IMR-90 (cell line): ENCODE measurements at regions not wholly inside any gene's neighbourhood (a gene's known extent, or its start where the extent isn't known, plus 50 kb on each side); places are given as distances from the start of the nearest gene placed in this dataset.
A peak's percentile ranks its signal among the peaks of the same experiment; 100 is the strongest.

Experiments used
- ATAC-seq: fragments of 200-7000 bp; cut with Tn5 transposase; 2 replicates; pipeline ENCODE4 v1.9.1; 2020; ENCODE audit warnings: low read depth, mild to moderate bottlenecking, moderate library complexity
- BruUV-seq: library from RNA; stranded (reverse); fragments of 400-500 nt; replicated peaks from 2 replicates; lab custom pipeline; 2021; lab: Mats Ljungman, UMichigan
- CTCF ChIA-PET: fragments of 300-600 bp; formaldehyde crosslinking; extraction: SDS; loops from one replicate; lab custom pipeline; 2021; ENCODE audit warnings: antibody characterized with exemption; lab: Yijun Ruan, JAX
- POLR2A ChIA-PET: fragments of 300-600 bp; sonication (Branson Sonifier 250); formaldehyde crosslinking; loops from one replicate; lab custom pipeline; 2022; ENCODE audit warnings: antibody characterized with exemption; ENCODE audit not compliant: unreplicated experiment; lab: Charles Lee
- DNase-seq: peaks from one replicate; pipeline ENCODE4 v3.0.0; 2013
- H2AFZ ChIP-seq: replicated peaks from 2 replicates; pipeline ENCODE3; 2013; ENCODE audit warnings: low read length, mild to moderate bottlenecking; ENCODE audit not compliant: poor library complexity
- H2AK5ac ChIP-seq: 2 replicates; pipeline ENCODE4 v1.6.1; 2013; ENCODE audit warnings: low read depth, low read length, inconsistent platforms
- H2AK9ac ChIP-seq: replicated peaks from 2 replicates; pipeline ENCODE3; 2013; ENCODE audit warnings: mild to moderate bottlenecking, low read depth, low read length, moderate library complexity; ENCODE audit not compliant: poor library complexity
- H2BK120ac ChIP-seq: 2 replicates; pipeline ENCODE4 v1.6.1; 2013; ENCODE audit warnings: low read depth, low read length, inconsistent platforms
- H2BK15ac ChIP-seq: 3 replicates; pipeline ENCODE4 v1.6.1; 2013; ENCODE audit warnings: low read depth, low read length, inconsistent platforms
- H2BK20ac ChIP-seq: 2 replicates; pipeline ENCODE4 v1.6.1; 2013; ENCODE audit warnings: low read depth, mild to moderate bottlenecking, inconsistent platforms, low read length, moderate library complexity
- H2BK5ac ChIP-seq: 2 replicates; pipeline ENCODE4 v1.6.1; 2013; ENCODE audit warnings: mild to moderate bottlenecking, low read depth, low read length, inconsistent platforms; ENCODE audit not compliant: poor library complexity, severe bottlenecking
- H3K14ac ChIP-seq: replicated peaks from 2 replicates; pipeline ENCODE4 v1.6.1; 2013; ENCODE audit warnings: low read depth, low read length, inconsistent platforms
- H3K18ac ChIP-seq: 2 replicates; pipeline ENCODE4 v1.6.1; 2013; ENCODE audit warnings: low read depth, low read length, control low read depth
- H3K23ac ChIP-seq: 2 replicates; pipeline ENCODE4 v1.6.1; 2013; ENCODE audit warnings: low read depth, low read length, inconsistent platforms
- H3K27ac ChIP-seq: 2 replicates; pipeline ENCODE4 v1.5.1; 2013; ENCODE audit warnings: mild to moderate bottlenecking, control low read depth, low read length; ENCODE audit not compliant: insufficient read depth
- H3K27me3 ChIP-seq: 2 replicates; pipeline ENCODE4 v1.6.1; 2013; ENCODE audit warnings: low read length; ENCODE audit not compliant: control insufficient read depth, insufficient read depth
- H3K36me3 ChIP-seq: 2 replicates; pipeline ENCODE4 v1.6.1; 2013; ENCODE audit warnings: low read length, mixed read lengths; ENCODE audit not compliant: control insufficient read depth, insufficient read depth
- H3K4ac ChIP-seq: 2 replicates; pipeline ENCODE4 v1.6.1; 2013; ENCODE audit warnings: low read depth, low read length, inconsistent platforms
- H3K4me1 ChIP-seq: 2 replicates; pipeline ENCODE4 v1.6.1; 2013; ENCODE audit warnings: low read length, mixed read lengths; ENCODE audit not compliant: control insufficient read depth, insufficient read depth
- H3K4me2 ChIP-seq: 2 replicates; pipeline ENCODE4 v1.6.1; 2013; ENCODE audit warnings: low read depth, mild to moderate bottlenecking, control low read depth, low read length, moderate library complexity
- H3K4me3 ChIP-seq: 2 replicates; pipeline ENCODE4 v1.5.1; 2013; ENCODE audit warnings: low read depth, mild to moderate bottlenecking, control low read depth, low read length, moderate library complexity; ENCODE audit not compliant: insufficient read depth
- H3K56ac ChIP-seq: 2 replicates; pipeline ENCODE4 v1.6.1; 2013; ENCODE audit warnings: low read length, inconsistent platforms; ENCODE audit not compliant: insufficient read depth; ENCODE audit errors: extremely low read depth
- H3K79me1 ChIP-seq, 2 experiments: 2 replicates each; pipeline ENCODE4 v1.6.1; 2013; ENCODE audit warnings: low read length in 2 of 2, inconsistent platforms in 1 of 2, low read depth in 1 of 2
- H3K9ac ChIP-seq: 2 replicates; pipeline ENCODE4 v1.6.1; 2013; ENCODE audit warnings: low read depth, low read length, control low read depth
- H3K9me1 ChIP-seq: 2 replicates; pipeline ENCODE4 v1.6.1; 2013; ENCODE audit warnings: low read length, inconsistent platforms; ENCODE audit not compliant: insufficient read depth
- H3K9me3 ChIP-seq: 2 replicates; pipeline ENCODE4 v1.6.1; 2013; ENCODE audit warnings: low read length; ENCODE audit not compliant: control insufficient read depth, insufficient read depth
- H4K20me1 ChIP-seq: 2 replicates; pipeline ENCODE4 v1.6.1; 2013; ENCODE audit warnings: low read length, inconsistent platforms; ENCODE audit not compliant: insufficient read depth
- H4K5ac ChIP-seq: 2 replicates; pipeline ENCODE4 v1.6.1; 2013; ENCODE audit warnings: mild to moderate bottlenecking, low read depth, low read length, control low read depth
- H4K8ac ChIP-seq, 2 experiments: 2 replicates each; pipeline ENCODE4 v1.6.1; 2013; ENCODE audit warnings: low read depth in 2 of 2, low read length in 2 of 2, control low read depth in 1 of 2, inconsistent platforms in 1 of 2
- H4K91ac ChIP-seq: 2 replicates; pipeline ENCODE4 v1.6.1; 2013; ENCODE audit warnings: low read depth, low read length, inconsistent platforms; ENCODE audit not compliant: insufficient read depth
- MAFK ChIP-seq: IDR thresholded peaks from 2 replicates; pipeline ENCODE4 v1.6.1; 2012; ENCODE audit warnings: low read depth, low read length, improper control_type of control experiment
- MAZ ChIP-seq: IDR thresholded peaks from 2 replicates; pipeline ENCODE4 v1.6.1; 2012; ENCODE audit warnings: low read depth, mild to moderate bottlenecking, low read length, improper control_type of control experiment, moderate library complexity, borderline replicate concordance
- MXI1 ChIP-seq: IDR thresholded peaks from 2 replicates; pipeline ENCODE4 v1.6.1; 2012; ENCODE audit warnings: low read depth, mild to moderate bottlenecking, low read length, moderate library complexity, borderline replicate concordance
- POLR2A ChIP-seq: IDR thresholded peaks from 2 replicates; pipeline ENCODE4 v1.6.1; 2012; ENCODE audit warnings: mild to moderate bottlenecking, low read depth, low read length
- RAD21 ChIP-seq: IDR thresholded peaks from 2 replicates; pipeline ENCODE4 v1.6.1; 2012; ENCODE audit warnings: low read length, improper control_type of control experiment
- RCOR1 ChIP-seq: IDR thresholded peaks from 2 replicates; pipeline ENCODE4 v1.6.1; 2012; ENCODE audit warnings: mild to moderate bottlenecking, low read length, improper control_type of control experiment; ENCODE audit not compliant: insufficient replicate concordance
- RFX5 ChIP-seq: IDR thresholded peaks from 2 replicates; pipeline ENCODE4 v1.8.0; 2012; ENCODE audit warnings: low read depth, mild to moderate bottlenecking, low read length, moderate library complexity
- SMC3 ChIP-seq: fragments of 150-350 bp; IDR thresholded peaks from 2 replicates; pipeline ENCODE4 v1.6.1; 2016; ENCODE audit warnings: low read depth, mild to moderate bottlenecking, antibody characterized with exemption, low read length, moderate library complexity
- WGBS, 2 experiments: methylation state at CpG; one replicate each; pipeline versions ENCODE4 v1.1.5 to v1.1.7; 2013; ENCODE audit warnings: missing lambda C conversion rate in 2 of 2; ENCODE audit not compliant: insufficient read length in 1 of 2; ENCODE audit errors: extremely low coverage in 2 of 2; 5-methylcytosine and 5-hydroxymethylcytosine counted together
- dilution Hi-C: fragments of 300-500 bp; cut with HindIII; formaldehyde crosslinking; loops from one replicate; pipeline ENCODE4 v1.14.3; 2018; ENCODE audit warnings: low sequenced_read_pairs; ENCODE audit not compliant: unreplicated experiment
- in situ Hi-C: fragments of 300-500 bp; cut with MboI; formaldehyde crosslinking; loops from 3 replicates; pipeline ENCODE4 v1.14.3; 2019; ENCODE audit warnings: low sequenced_read_pairs, inconsistent platforms, mixed read lengths
- intact Hi-C: fragments of 100-400 bp; cut with micrococcal nuclease; formaldehyde crosslinking; loops from 2 replicates; pipeline ENCODE4 v1.10.0; 2022
- TF ChIP-seq, protein P1 (sequence below): fragments of 150-350 bp; IDR thresholded peaks from 2 replicates; pipeline ENCODE4 v1.6.1; 2017; ENCODE audit warnings: mild to moderate bottlenecking, antibody characterized with exemption, low read length, low read depth

GRCh38 chr1:66450043-66450514 is 83.9 kb upstream of the SGIP1 start:
- no peak overlapping the region for H3K18ac ChIP-seq
- no peaks in the 10 kb centered on the region for H3K9me3 ChIP-seq
- peaks cover 6% of the 10 kb centered on the region; the same call in 1 of the 2 replicates for H3K9me1 ChIP-seq
- peak overlapping the region; percentile 22 to 67; a peak in 3 of 4 replicates for H4K8ac ChIP-seq
- H4K20me1 ChIP-seq, result no peaks in the 10 kb centered on the region
- H3K27ac ChIP-seq, result no peak overlapping the region
- no peaks in the 10 kb centered on the region for H3K27me3 ChIP-seq
- no peak overlapping the region for H2AK5ac ChIP-seq
- BruUV-seq, result no TSS peak
- H3K79me1 ChIP-seq, result no peaks in the 10 kb centered on the region
- no peaks in the 10 kb centered on the region for H3K36me3 ChIP-seq
- no peak overlapping the region; the same call in 1 of the 2 replicates for H3K9ac ChIP-seq
- DNase-seq, result no peak
- intact Hi-C loops, result loop anchor here (1.0 kb wide), 1 partner anchor 54 kb away; no protein-coding TSS in a partner anchor
- H4K91ac ChIP-seq, result peak overlapping the region; percentile 52; the same call in 1 of the 2 replicates
- H2BK5ac ChIP-seq, result no peak overlapping the region
- in situ Hi-C loops, result no loop called here
- no peak overlapping the region; the same call in 1 of the 2 replicates for H2BK120ac ChIP-seq
- POLR2A ChIA-PET, result no interaction called here
- H3K14ac ChIP-seq, result peak overlapping the region; percentile 50; the same call in 1 of the 2 replicates
- H3K4me1 ChIP-seq, result peaks cover 6% of the 10 kb centered on the region
- CTCF ChIA-PET, result interaction anchor here (0.7 to 3.0 kb wide), 6 partner anchors 9 to 207 kb away, joined by 3 to 26 read pairs (median 4); no protein-coding TSS in a partner anchor
- no peak overlapping the region for H3K4me3 ChIP-seq
- peak overlapping the region; percentile 24; the same call in 1 of the 2 replicates for H3K4ac ChIP-seq
- H3K4me2 ChIP-seq, result no peak overlapping the region
- H2BK15ac ChIP-seq, result peak overlapping the region; percentile 79; the same call in 1 of the 3 replicates
- H3K56ac ChIP-seq, result no peak overlapping the region
- H4K5ac ChIP-seq, result no peak overlapping the region
- WGBS, 2 experiments, result no CpG with 5 or more reads among the region's 3 CpGs
- no peak overlapping the region for H2AFZ ChIP-seq
- no peak overlapping the region for H3K23ac ChIP-seq
- ATAC-seq, result peak; percentile 19; the same call in 1 of the 2 replicates
- no peak for TF ChIP-seq RCOR1
- no peak for TF ChIP-seq MXI1
- TF ChIP-seq RFX5, result no peak
- TF ChIP-seq, protein P1, sequence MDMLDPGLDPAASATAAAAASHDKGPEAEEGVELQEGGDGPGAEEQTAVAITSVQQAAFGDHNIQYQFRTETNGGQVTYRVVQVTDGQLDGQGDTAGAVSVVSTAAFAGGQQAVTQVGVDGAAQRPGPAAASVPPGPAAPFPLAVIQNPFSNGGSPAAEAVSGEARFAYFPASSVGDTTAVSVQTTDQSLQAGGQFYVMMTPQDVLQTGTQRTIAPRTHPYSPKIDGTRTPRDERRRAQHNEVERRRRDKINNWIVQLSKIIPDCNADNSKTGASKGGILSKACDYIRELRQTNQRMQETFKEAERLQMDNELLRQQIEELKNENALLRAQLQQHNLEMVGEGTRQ, result no peak
- TF ChIP-seq MAZ, result no peak
- TF ChIP-seq POLR2A, result no peak
- no peak for TF ChIP-seq MAFK
- no peak for TF ChIP-seq SMC3
- no peak for TF ChIP-seq RAD21
- dilution Hi-C loops, result no loop called here
- H2AK9ac ChIP-seq, result no peak overlapping the region
- H2BK20ac ChIP-seq, result 0 out of 2 replicates have a peak overlapping the region, but pooled peaks have one; percentile 17
